Right lobe of liver (tissue), 4 donors: ENCODE measurements at regions not wholly inside any gene's neighbourhood (a gene's known extent, or its start where the extent isn't known, plus 50 kb on each side); places are given as distances from the start of the nearest gene placed in this dataset.

Experiments used
- POLR2A ChIP-seq: fragments of 450-650 bp; IDR thresholded peaks from one replicate; pipeline ENCODE4 v1.6.1; 2017; ENCODE audit warnings: antibody characterized with exemption, mild to moderate bottlenecking
- TF ChIP-seq, protein P1 (sequence below), 4 donors: fragments of 200-600 bp in 3 of 4; fragments of 450-650 bp in 1 of 4; IDR thresholded peaks; one replicate each; pipeline versions ENCODE4 v1.5.1 to v1.8.0; 2016 to 2022; ENCODE audit warnings: antibody characterized with exemption in 4 of 4, mild to moderate bottlenecking in 2 of 4
- donor health status: DM: no; HTN: no; CAD: no.
- donor health status: DM: no; HTN: no; CAD: no.
- donor health status: DM: no; HTN: yes; CAD: no.

DNA sequence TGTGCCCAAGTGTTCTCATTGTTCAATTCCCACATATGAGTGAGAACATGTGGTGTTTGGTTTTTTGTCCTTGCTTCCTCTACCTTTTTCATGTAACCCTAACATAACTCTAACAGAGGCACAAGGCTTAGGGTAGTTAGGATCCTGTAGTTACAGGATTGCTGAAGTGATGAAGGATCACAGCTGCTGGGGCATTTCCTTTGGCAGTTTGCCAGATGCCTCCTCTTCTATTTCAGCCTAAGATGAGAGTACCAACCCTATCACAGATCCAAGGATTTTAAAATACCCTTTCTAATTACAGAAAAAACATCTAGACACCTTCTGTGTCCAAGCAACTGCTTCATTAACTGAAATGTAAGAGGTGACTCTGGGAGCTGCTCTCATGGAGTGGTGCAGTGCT lies 141.7 kb upstream of the COL1A2 start:
- TF ChIP-seq, protein P1, sequence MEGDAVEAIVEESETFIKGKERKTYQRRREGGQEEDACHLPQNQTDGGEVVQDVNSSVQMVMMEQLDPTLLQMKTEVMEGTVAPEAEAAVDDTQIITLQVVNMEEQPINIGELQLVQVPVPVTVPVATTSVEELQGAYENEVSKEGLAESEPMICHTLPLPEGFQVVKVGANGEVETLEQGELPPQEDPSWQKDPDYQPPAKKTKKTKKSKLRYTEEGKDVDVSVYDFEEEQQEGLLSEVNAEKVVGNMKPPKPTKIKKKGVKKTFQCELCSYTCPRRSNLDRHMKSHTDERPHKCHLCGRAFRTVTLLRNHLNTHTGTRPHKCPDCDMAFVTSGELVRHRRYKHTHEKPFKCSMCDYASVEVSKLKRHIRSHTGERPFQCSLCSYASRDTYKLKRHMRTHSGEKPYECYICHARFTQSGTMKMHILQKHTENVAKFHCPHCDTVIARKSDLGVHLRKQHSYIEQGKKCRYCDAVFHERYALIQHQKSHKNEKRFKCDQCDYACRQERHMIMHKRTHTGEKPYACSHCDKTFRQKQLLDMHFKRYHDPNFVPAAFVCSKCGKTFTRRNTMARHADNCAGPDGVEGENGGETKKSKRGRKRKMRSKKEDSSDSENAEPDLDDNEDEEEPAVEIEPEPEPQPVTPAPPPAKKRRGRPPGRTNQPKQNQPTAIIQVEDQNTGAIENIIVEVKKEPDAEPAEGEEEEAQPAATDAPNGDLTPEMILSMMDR (IDR thresholded peaks at IDR 0.05) = no peak
- no peak for TF ChIP-seq POLR2A
